Stomach (tissue), 4 donors: ENCODE measurements at regions not wholly inside any gene's neighbourhood (a gene's known extent, or its start where the extent isn't known, plus 50 kb on each side); places are given as distances from the start of the nearest gene placed in this dataset.

ENCODE experiments used
- EP300 ChIP-seq: sonication (generic); formaldehyde crosslinking; IDR thresholded peaks from one replicate; pipeline ENCODE4 v1.6.1; 2017; ENCODE audit warnings: antibody characterized with exemption
- POLR2A ChIP-seq, 4 donors: fragments of 450-650 bp; IDR thresholded peaks; one replicate each; pipeline ENCODE4 v1.6.1; 2016; ENCODE audit warnings: antibody characterized with exemption in 4 of 4, control low read depth in 2 of 4, mild to moderate bottlenecking in 1 of 4, moderate library complexity in 1 of 4
- POLR2AphosphoS5 ChIP-seq, 3 donors: sonication (generic); formaldehyde crosslinking; IDR thresholded peaks; one replicate each; pipeline ENCODE4 v1.6.1; 2016; ENCODE audit warnings: antibody characterized with exemption in 3 of 3
- TF ChIP-seq, protein P1 (sequence below), 7 experiments: fragments of 450-650 bp in 4 of 7; fragments of 200-600 bp in 3 of 7; sonication (generic) in 3 of 7; IDR thresholded peaks; one replicate each; pipeline ENCODE4 v1.5.1; 2016 to 2019; ENCODE audit warnings: antibody characterized with exemption in 7 of 7, control low read depth in 2 of 7, mild to moderate bottlenecking in 1 of 7

- TF ChIP-seq, protein P1, sequence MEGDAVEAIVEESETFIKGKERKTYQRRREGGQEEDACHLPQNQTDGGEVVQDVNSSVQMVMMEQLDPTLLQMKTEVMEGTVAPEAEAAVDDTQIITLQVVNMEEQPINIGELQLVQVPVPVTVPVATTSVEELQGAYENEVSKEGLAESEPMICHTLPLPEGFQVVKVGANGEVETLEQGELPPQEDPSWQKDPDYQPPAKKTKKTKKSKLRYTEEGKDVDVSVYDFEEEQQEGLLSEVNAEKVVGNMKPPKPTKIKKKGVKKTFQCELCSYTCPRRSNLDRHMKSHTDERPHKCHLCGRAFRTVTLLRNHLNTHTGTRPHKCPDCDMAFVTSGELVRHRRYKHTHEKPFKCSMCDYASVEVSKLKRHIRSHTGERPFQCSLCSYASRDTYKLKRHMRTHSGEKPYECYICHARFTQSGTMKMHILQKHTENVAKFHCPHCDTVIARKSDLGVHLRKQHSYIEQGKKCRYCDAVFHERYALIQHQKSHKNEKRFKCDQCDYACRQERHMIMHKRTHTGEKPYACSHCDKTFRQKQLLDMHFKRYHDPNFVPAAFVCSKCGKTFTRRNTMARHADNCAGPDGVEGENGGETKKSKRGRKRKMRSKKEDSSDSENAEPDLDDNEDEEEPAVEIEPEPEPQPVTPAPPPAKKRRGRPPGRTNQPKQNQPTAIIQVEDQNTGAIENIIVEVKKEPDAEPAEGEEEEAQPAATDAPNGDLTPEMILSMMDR (IDR thresholded peaks at IDR 0.05): no peak
- TF ChIP-seq POLR2AphosphoS5 (IDR thresholded peaks at IDR 0.05): no peak
- no peak for TF ChIP-seq POLR2A (IDR thresholded peaks at IDR 0.05)
- no peak for TF ChIP-seq EP300
These were observed 237.1 kb downstream of the TTC32 start for GRCh38 chr2:19664646-19665045.
